Adrenal gland (tissue), 9 donors: ENCODE measurements at regions not wholly inside any gene's neighbourhood (a gene's known extent, or its start where the extent isn't known, plus 50 kb on each side); places are given as distances from the start of the nearest gene placed in this dataset.
A peak's percentile ranks its signal among the peaks of the same experiment; 100 is the strongest.

ENCODE experiments used
- DNase-seq, 7 donors: peaks; one replicate each; pipeline ENCODE4 v3.0.0-alpha.2; 2019 to 2020
- H3K27ac ChIP-seq, 5 donors: fragments of 200-600 bp; sonication (generic) in 4 of 5; 1 replicate in 3 of 5; 2 replicates in 2 of 5; pipeline versions ENCODE4 v1.5.1 to v1.8.0; 2016 to 2020; ENCODE audit warnings: mild to moderate bottlenecking in 1 of 5
- H3K27me3 ChIP-seq: fragments of 200-600 bp; 2 replicates; pipeline ENCODE4 v1.8.0; 2021
- H3K36me3 ChIP-seq, 2 donors: fragments of 200-600 bp; replicated peaks in 1 of 2; 1 replicate in 1 of 2; 2 replicates in 1 of 2; pipeline versions ENCODE4 v1.5.1 to v1.8.0; 2018 to 2022
- H3K4me1 ChIP-seq, 2 donors: fragments of 200-600 bp; replicated peaks in 1 of 2; 1 replicate in 1 of 2; 2 replicates in 1 of 2; pipeline versions ENCODE4 v1.5.1 to v1.8.0; 2018 to 2021
- H3K4me3 ChIP-seq, 4 donors: fragments of 200-600 bp; sonication (generic) in 3 of 4; one replicate each; pipeline ENCODE4 v1.5.1; 2016 to 2018
- H3K9me3 ChIP-seq, 3 donors: fragments of 200-600 bp; sonication (generic) in 1 of 3; replicated peaks in 1 of 3; 1 replicate in 2 of 3; 2 replicates in 1 of 3; pipeline versions ENCODE4 v1.5.1 to v1.8.0; 2016 to 2021
- POLR2A ChIP-seq, 2 donors: fragments of 450-650 bp; IDR thresholded peaks; one replicate each; pipeline ENCODE4 v1.6.1; 2017; ENCODE audit warnings: antibody characterized with exemption in 2 of 2, mild to moderate bottlenecking in 2 of 2, moderate library complexity in 1 of 2
- WGBS, 4 donors: extraction: QIAGEN DNeasy Blood & Tissue Kit in 2 of 4; methylation state at CpG; one replicate each; pipeline versions ENCODE4 v1.1.5 to v1.1.7; 2013 to 2017; 5-methylcytosine and 5-hydroxymethylcytosine counted together
- intact Hi-C, 2 donors: fragments of 100-400 bp; cut with DNase I; formaldehyde crosslinking; loops; one replicate each; pipeline versions ENCODE4 v1.14.1 to v1.15.0; 2022 to 2023
- TF ChIP-seq, protein P1 (sequence below), 6 experiments: fragments of 450-650 bp in 4 of 6; fragments of 200-600 bp in 2 of 6; sonication (generic) in 1 of 6; IDR thresholded peaks; 1 replicate in 5 of 6; 2 replicates in 1 of 6; pipeline versions ENCODE4 v1.5.1 to v1.8.0; 2016 to 2021; ENCODE audit warnings: antibody characterized with exemption in 6 of 6, mild to moderate bottlenecking in 2 of 6, moderate library complexity in 1 of 6
- donor health status: healthy with polysubstance abuse.
- donor health status: Bipolar disorder and iron deficiency.
- donor health status: DM: yes; HTN: yes; CAD: no.
- donor health status: DM: no; HTN: no; CAD: no.
- donor health status: DM: no; HTN: no; CAD: no.

DNA sequence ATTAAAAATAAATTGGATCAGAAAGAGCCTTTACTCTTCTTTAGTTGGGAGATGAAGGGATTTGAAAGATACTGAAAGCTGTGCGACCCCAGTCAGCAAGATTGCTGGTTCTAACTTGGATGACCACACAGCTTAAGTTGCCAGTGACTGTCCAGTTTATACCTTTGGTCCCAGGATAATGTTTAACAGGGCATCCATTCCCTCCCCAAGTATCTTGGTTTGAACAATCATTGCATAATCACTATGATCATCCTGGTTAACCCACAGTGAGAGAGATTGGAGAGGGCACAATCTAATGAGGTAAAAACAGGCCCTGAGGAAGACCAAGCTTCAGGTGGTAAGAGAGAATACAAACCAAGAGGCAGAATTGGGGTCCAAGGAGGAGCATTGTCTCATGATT lies 798.3 kb downstream of the MAFB start:
- no peaks in the 10 kb centered on the region for H3K27me3 ChIP-seq
- intact Hi-C loops: no loop called here

DNA sequence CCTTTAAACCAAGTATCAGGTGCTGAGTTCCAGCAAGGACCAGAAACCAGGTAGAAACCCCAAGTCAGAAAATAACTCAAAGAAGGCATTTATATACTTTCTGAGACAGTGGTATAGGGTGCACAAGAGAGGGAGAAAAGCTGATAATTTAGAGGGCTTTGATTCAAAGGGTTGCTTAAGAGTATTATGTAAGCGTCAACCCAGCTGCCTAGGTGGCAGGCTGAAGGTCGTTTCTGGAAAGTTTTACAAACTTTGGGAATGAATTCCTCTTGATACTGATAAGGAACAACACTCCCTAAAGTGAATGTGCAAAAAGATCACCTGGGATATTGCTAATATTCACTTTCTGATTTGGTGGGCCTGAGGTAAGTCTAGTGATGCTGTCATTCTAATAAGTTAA lies 800.7 kb downstream of the MAFB start:
- no peak overlapping the region for H3K27ac ChIP-seq
- DNase-seq: no peak
- no peak overlapping the region for H3K4me3 ChIP-seq
- TF ChIP-seq, protein P1, sequence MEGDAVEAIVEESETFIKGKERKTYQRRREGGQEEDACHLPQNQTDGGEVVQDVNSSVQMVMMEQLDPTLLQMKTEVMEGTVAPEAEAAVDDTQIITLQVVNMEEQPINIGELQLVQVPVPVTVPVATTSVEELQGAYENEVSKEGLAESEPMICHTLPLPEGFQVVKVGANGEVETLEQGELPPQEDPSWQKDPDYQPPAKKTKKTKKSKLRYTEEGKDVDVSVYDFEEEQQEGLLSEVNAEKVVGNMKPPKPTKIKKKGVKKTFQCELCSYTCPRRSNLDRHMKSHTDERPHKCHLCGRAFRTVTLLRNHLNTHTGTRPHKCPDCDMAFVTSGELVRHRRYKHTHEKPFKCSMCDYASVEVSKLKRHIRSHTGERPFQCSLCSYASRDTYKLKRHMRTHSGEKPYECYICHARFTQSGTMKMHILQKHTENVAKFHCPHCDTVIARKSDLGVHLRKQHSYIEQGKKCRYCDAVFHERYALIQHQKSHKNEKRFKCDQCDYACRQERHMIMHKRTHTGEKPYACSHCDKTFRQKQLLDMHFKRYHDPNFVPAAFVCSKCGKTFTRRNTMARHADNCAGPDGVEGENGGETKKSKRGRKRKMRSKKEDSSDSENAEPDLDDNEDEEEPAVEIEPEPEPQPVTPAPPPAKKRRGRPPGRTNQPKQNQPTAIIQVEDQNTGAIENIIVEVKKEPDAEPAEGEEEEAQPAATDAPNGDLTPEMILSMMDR (IDR thresholded peaks at IDR 0.05): no peak
- TF ChIP-seq POLR2A (IDR thresholded peaks at IDR 0.05): no peak
- H3K36me3 ChIP-seq: no peaks in the 10 kb centered on the region
- H3K4me1 ChIP-seq: peaks cover 0 to 10% of the 10 kb centered on the region in 2 donors
- no peaks in the 10 kb centered on the region for H3K27me3 ChIP-seq
- intact Hi-C loops: loop anchor here in 1 of 2 donors (5.0 kb wide), 2 partner anchors 364 to 804 kb away; no protein-coding TSS in a partner anchor
- no peaks in the 10 kb centered on the region for H3K9me3 ChIP-seq
- 65 to 76% (median 68%) methylated on average over 2 of the region's 2 CpGs for WGBS, 4 donors

More for the DNA sequence above, 798.3 kb downstream of the MAFB start:
- WGBS, 4 donors: 80 to 100% (median 95%) methylated on average over 1 of the region's 1 CpG
- Histone ChIP-seq H3K4me1 (peaks cover 0 to 10% of the 10 kb centered on the region in 2 donors), H3K27ac (no peak overlapping the region), H3K36me3 (no peaks in the 10 kb centered on the region), H3K9me3 (no peaks in the 10 kb centered on the region), H3K4me3 (no peak overlapping the region)
- no peak for DNase-seq
- TF ChIP-seq, protein P1 (IDR thresholded peaks at IDR 0.05): no peak
- TF ChIP-seq POLR2A (IDR thresholded peaks at IDR 0.05): no peak

DNA sequence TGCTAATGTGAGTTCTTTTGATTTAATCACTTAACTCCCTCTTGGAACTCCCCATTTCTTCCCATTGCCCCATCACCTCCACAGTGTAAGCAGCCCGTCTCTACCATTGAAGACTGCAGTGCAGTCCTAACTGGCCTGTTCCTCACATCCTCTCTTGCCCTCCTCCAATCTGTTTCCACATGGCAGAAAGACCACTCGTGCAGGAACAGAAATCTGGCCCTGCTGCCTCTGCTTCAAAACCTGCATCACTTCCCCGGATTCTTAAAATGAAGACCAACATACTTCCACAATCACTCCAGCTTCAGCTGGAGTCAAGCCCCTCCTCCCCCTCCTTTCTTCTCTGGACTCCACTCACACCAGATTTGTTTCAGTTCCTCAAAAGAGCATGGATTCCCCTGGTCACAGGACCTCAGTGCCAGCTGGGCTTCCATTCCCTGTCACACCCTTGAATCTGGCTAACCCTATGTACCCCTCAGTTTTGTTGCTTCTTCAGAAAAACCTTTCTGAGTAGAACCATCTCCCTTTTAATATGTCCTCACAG lies 802.3 kb downstream of the MAFB start:
- Histone ChIP-seq H3K27me3 (no peaks in the 10 kb centered on the region), H3K27ac (peak overlapping the region in 1 of 5 donors; percentile 51), H3K9me3 (no peaks in the 10 kb centered on the region), H3K4me3 (no peak overlapping the region), H3K4me1 (peaks cover 0 to 5% of the 10 kb centered on the region in 2 donors), H3K36me3 (no peaks in the 10 kb centered on the region)
- intact Hi-C loops: loop anchor here in 1 of 2 donors (5.0 kb wide), 2 partner anchors 366 to 806 kb away; no protein-coding TSS in a partner anchor
- WGBS, 4 donors: 59 to 71% (median 70%) methylated on average over 3 of the region's 3 CpGs
- DNase-seq: peak; percentile 25 to 61 (median 41)
- TF ChIP-seq POLR2A (IDR thresholded peaks at IDR 0.05): no peak
- TF ChIP-seq, protein P1 (IDR thresholded peaks at IDR 0.05): no peak

DNA sequence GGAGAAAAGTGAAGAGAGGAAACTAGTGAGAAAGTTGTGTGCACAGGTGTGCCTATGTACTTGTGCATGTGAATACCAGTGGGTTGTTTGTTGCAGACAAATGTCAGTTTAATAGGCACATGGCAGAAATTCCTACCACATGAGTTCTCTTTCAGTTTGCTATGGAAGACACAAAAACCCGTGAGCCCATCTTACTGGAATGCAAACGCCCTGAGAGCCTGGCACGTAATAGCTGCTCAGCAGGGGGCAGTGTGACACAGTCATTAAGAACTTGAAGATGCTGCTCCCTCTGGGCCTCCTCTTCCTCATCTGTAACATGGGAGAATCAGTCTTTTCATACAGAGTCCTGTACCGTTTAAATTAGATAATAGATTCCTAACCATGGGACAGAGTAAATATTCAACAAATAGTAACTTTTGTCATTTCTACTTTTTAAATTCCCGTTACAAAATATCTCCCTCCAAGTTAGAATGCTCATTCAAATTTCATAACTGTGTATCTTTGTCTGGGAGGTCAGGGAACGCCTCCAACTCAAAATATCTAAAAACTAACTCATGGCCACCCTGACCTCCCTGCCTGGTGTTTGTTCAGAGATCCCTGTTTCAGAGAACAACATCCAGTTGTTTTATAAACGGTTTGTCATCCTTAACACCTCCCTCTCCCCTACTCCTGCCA lies 802.9 kb downstream of the MAFB start:
- intact Hi-C loops: loop anchor here in 1 of 2 donors (5.0 kb wide), 2 partner anchors 366 to 806 kb away; no protein-coding TSS in a partner anchor
- peak overlapping the region in 1 of 5 donors; percentile 51 for H3K27ac ChIP-seq
- no peak overlapping the region for H3K4me3 ChIP-seq
- TF ChIP-seq POLR2A (IDR thresholded peaks at IDR 0.05): no peak
- TF ChIP-seq, protein P1 (IDR thresholded peaks at IDR 0.05): peak; percentile 51 to 81 (median 76)
- no peaks in the 10 kb centered on the region for H3K27me3 ChIP-seq
- peaks cover 0 to 5% of the 10 kb centered on the region in 2 donors for H3K4me1 ChIP-seq
- no peaks in the 10 kb centered on the region for H3K9me3 ChIP-seq
- DNase-seq: peak; percentile 66 to 93 (median 80)
- H3K36me3 ChIP-seq: no peaks in the 10 kb centered on the region
- 26 to 32% (median 31%) methylated on average over 7 of the region's 7 CpGs for WGBS, 4 donors
